Gastroesophageal sphincter (tissue), 3 donors: ENCODE measurements at regions not wholly inside any gene's neighbourhood (a gene's known extent, or its start where the extent isn't known, plus 50 kb on each side); places are given as distances from the start of the nearest gene placed in this dataset.

Source experiments
- CTCF ChIP-seq, 4 experiments: fragments of 200-600 bp in 2 of 4; fragments of 450-650 bp in 2 of 4; sonication (generic) in 1 of 4; IDR thresholded peaks; one replicate each; pipeline ENCODE4 v1.5.1; 2017 to 2019; ENCODE audit warnings: antibody characterized with exemption in 4 of 4, mild to moderate bottlenecking in 2 of 4, moderate library complexity in 2 of 4
- EP300 ChIP-seq: sonication (generic); formaldehyde crosslinking; IDR thresholded peaks from one replicate; pipeline ENCODE4 v1.6.1; 2017; ENCODE audit warnings: antibody characterized with exemption, mild to moderate bottlenecking
- POLR2A ChIP-seq, 2 donors: fragments of 450-650 bp; IDR thresholded peaks; one replicate each; pipeline ENCODE4 v1.6.1; 2017; ENCODE audit warnings: antibody characterized with exemption in 2 of 2, mild to moderate bottlenecking in 2 of 2, moderate library complexity in 1 of 2
- POLR2AphosphoS5 ChIP-seq: sonication (generic); formaldehyde crosslinking; IDR thresholded peaks from one replicate; pipeline ENCODE4 v1.6.1; 2017; ENCODE audit warnings: antibody characterized with exemption

DNA sequence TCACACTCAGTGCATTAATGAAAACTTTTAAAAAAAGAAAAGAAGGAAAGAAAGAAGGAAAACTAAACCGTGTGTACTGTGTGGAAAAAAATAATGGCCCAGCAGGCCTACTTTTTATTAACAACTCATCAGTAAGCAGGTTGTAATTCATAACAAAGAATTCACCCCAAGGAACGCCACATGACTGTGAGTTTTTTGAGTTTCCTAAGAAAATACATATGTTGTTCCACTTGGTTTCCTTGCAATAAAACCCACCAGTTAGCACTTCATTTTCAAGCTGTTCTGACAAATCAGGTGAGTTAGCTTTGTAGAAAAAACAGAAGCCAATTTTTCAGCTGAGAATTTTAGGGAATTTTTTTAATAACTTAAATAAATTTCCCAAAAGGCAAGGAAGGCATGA lies 259.3 kb upstream of the TBX18 start:
- no peak for TF ChIP-seq CTCF (IDR thresholded peaks at IDR 0.05)
- TF ChIP-seq POLR2A (IDR thresholded peaks at IDR 0.05), result no peak
- no peak for TF ChIP-seq EP300
- no peak for TF ChIP-seq POLR2AphosphoS5
